Activated T-helper 1 cell treated with anti-CD3 and anti-CD28 coated beads, Interleukin-2, amount 50 U/mL, for 16 hours (primary cell): ENCODE measurements at regions not wholly inside any gene's neighbourhood (a gene's known extent, or its start where the extent isn't known, plus 50 kb on each side); places are given as distances from the start of the nearest gene placed in this dataset.

Source experiments
- DNase-seq, 2 donors: peaks; one replicate each; pipeline ENCODE4 v3.0.0-alpha.2; 2020; ENCODE audit warnings: low read depth in 1 of 2, low spot score in 1 of 2

DNA sequence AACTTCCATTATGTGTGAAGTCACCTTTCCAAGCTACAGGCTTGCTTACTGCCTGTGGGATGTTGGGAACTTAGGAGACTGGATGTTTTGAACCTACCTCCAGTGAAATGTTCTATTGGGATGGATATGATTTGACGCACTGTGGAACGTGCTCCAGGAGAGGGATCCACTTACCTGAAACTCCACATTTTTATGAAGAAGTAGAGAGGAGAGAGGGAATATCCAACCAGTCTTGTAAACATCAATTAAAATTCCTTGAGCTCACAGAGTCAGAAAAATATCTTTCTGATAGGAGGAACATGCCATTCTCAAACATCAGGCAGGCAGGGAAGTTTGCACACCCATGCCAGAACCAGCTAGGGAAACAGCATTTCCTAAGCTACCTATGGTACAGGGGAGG is 91.1 kb upstream of the MAOA start:
- DNase-seq = no peak

- DNase-seq = no peak
These were observed 89.9 kb upstream of the MAOA start for GRCh38 chrX:43566170-43566569.

- no peak for DNase-seq
These were observed 82.6 kb upstream of the MAOA start for GRCh38 chrX:43573441-43574015.

GRCh38 chrX:43580621-43581020 is 75.5 kb upstream of the MAOA start:
- DNase-seq = no peak

- no peak for DNase-seq
These were observed 74.9 kb upstream of the MAOA start for GRCh38 chrX:43581167-43581566.

- DNase-seq = no peak
These were observed 74.1 kb upstream of the MAOA start for GRCh38 chrX:43581888-43582539.

DNA sequence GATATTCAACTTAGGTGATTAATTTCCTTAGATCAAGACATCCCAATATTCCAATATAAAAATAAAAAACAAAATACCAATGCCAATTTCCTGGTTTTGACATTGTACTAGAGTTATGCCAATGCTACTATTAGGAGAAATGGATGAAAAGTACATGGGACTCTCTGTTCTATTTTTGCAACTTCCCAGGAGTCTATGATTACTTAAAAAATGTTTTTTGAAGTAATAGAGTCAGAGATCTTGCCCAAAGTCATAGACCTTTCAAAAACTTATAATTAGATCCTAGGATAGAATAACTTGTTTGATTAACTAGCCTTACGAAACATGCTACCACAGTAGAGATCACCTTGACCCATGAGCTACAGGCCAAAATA is 73.6 kb upstream of the MAOA start:
- DNase-seq = no peak

DNA sequence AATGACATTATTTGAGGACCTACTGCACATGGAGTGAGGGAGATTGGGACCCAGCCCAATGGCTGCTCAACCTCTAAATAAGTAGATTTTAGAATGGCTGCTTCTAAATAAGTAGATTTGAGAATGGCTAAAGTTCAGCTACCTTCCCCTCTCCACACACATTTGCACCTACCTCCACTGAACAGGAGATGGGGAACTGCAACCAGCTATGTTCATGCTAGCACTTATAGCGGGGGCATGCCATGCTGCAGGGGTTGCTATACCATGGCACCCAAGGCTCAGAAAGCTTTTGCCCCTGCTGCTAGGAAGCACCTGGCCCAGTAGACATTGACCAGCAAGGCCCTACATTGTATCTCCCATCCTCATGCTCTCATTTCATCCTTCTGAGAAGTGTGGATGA is 70.2 kb upstream of the MAOA start:
- no peak for DNase-seq

- DNase-seq = no peak
These were observed 69.3 kb upstream of the MAOA start for GRCh38 chrX:43586830-43587229.

DNA sequence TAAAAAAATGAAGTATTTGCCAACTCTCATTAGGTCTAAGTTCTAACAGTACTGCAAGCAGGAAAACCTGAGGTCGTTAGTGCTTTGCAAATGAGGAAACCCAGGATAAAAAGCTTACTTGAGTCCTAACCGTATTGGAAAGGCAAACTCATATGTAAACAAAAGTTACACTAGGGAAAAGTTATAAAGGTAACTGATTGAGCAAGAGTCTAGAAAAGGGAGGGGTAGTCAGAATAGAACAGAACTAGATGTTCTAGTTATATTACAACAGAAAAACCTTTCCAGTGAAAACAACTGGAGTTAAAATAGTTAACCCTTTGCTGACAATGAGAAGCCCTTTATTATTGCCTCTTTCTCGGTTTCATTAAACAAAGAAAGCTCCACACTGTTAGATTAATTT is 66.4 kb upstream of the MAOA start:
- DNase-seq = no peak

DNA sequence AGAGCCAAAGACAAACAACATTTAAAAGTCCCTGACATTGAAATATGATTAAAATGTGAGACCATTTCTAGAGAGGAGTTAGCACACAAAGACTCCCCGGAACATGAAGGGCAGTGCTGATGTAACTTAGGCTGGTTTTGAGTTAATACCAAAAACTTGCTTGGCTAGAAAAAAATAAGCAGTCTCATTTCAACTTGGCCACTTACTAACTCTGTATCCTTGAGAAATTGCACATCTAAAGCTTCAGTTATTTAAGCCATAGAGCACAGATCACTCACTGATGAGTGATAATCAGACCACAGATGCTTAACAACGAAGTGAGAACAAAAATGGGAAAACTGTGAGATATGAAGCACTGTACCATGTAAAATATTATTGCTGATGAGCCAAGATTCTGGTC is 65.9 kb upstream of the MAOA start:
- no peak for DNase-seq

- DNase-seq = no peak
These were observed 63.5 kb upstream of the MAOA start for GRCh38 chrX:43592597-43592996.

- no peak for DNase-seq
These were observed 60.2 kb upstream of the MAOA start for GRCh38 chrX:43595931-43596330.

GRCh38 chrX:43604753-43605152 is 51.3 kb upstream of the MAOA start:
- DNase-seq = no peak

GRCh38 chrX:43605351-43605750 is 50.7 kb upstream of the MAOA start:
- no peak for DNase-seq
